PFSK-1 (cell line): ENCODE measurements at regions not wholly inside any gene's neighbourhood (a gene's known extent, or its start where the extent isn't known, plus 50 kb on each side); places are given as distances from the start of the nearest gene placed in this dataset.

ENCODE experiments used
- POLR2AphosphoS5 ChIP-seq: IDR thresholded peaks from 2 replicates; pipeline ENCODE4 v1.6.1; 2012; ENCODE audit warnings: low read depth, mild to moderate bottlenecking, control low read depth, low read length, moderate library complexity
- REST ChIP-seq, 2 experiments: IDR thresholded peaks; 2 replicates each; pipeline versions ENCODE4 v1.6.1 to v1.8.0; 2011 to 2012; ENCODE audit warnings: low read depth in 2 of 2, low read length in 2 of 2, control low read depth in 1 of 2, inconsistent platforms in 1 of 2, mild to moderate bottlenecking in 1 of 2, moderate library complexity in 1 of 2; ENCODE audit not compliant: insufficient read depth in 1 of 2

GRCh38 chr10:9547936-9548904 lies 1469.5 kb upstream of the CELF2 start:
- no peak for TF ChIP-seq POLR2AphosphoS5
- TF ChIP-seq REST (IDR thresholded peaks at IDR 0.05; ENCODE audit: insufficient read depth in 1 of 2, low read depth in 2 of 2, low read length in 2 of 2), result no peak
